Body of pancreas (tissue), 4 donors: ENCODE measurements at regions not wholly inside any gene's neighbourhood (a gene's known extent, or its start where the extent isn't known, plus 50 kb on each side); places are given as distances from the start of the nearest gene placed in this dataset.

Experiments used
- POLR2A ChIP-seq, 3 donors: fragments of 450-650 bp; IDR thresholded peaks; one replicate each; pipeline ENCODE4 v1.6.1; 2016; ENCODE audit warnings: antibody characterized with exemption in 3 of 3, mild to moderate bottlenecking in 2 of 3
- TF ChIP-seq, protein P1 (sequence below), 7 experiments: fragments of 450-650 bp in 4 of 7; fragments of 200-600 bp in 3 of 7; sonication (generic) in 3 of 7; IDR thresholded peaks; one replicate each; pipeline ENCODE4 v1.5.1; 2016 to 2019; ENCODE audit warnings: antibody characterized with exemption in 7 of 7

GRCh38 chr3:110646055-110646454 is 425.6 kb upstream of the NECTIN3 start:
- TF ChIP-seq, protein P1, sequence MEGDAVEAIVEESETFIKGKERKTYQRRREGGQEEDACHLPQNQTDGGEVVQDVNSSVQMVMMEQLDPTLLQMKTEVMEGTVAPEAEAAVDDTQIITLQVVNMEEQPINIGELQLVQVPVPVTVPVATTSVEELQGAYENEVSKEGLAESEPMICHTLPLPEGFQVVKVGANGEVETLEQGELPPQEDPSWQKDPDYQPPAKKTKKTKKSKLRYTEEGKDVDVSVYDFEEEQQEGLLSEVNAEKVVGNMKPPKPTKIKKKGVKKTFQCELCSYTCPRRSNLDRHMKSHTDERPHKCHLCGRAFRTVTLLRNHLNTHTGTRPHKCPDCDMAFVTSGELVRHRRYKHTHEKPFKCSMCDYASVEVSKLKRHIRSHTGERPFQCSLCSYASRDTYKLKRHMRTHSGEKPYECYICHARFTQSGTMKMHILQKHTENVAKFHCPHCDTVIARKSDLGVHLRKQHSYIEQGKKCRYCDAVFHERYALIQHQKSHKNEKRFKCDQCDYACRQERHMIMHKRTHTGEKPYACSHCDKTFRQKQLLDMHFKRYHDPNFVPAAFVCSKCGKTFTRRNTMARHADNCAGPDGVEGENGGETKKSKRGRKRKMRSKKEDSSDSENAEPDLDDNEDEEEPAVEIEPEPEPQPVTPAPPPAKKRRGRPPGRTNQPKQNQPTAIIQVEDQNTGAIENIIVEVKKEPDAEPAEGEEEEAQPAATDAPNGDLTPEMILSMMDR (IDR thresholded peaks at IDR 0.05), result no peak
- no peak for TF ChIP-seq POLR2A (IDR thresholded peaks at IDR 0.05)
